Adrenal gland (tissue), 5 donors: ENCODE measurements at regions not wholly inside any gene's neighbourhood (a gene's known extent, or its start where the extent isn't known, plus 50 kb on each side); places are given as distances from the start of the nearest gene placed in this dataset.

ENCODE experiments used
- CTCF ChIP-seq, 6 experiments: fragments of 450-650 bp in 4 of 6; fragments of 200-600 bp in 2 of 6; sonication (generic) in 1 of 6; IDR thresholded peaks; 1 replicate in 5 of 6; 2 replicates in 1 of 6; pipeline versions ENCODE4 v1.5.1 to v1.8.0; 2016 to 2021; ENCODE audit warnings: antibody characterized with exemption in 6 of 6, mild to moderate bottlenecking in 2 of 6, moderate library complexity in 1 of 6
- POLR2A ChIP-seq, 2 donors: fragments of 450-650 bp; IDR thresholded peaks; one replicate each; pipeline ENCODE4 v1.6.1; 2017; ENCODE audit warnings: antibody characterized with exemption in 2 of 2, mild to moderate bottlenecking in 2 of 2, moderate library complexity in 1 of 2
- donor health status: DM: no; HTN: no; CAD: no.

- TF ChIP-seq POLR2A (IDR thresholded peaks at IDR 0.05) (no peak), CTCF (IDR thresholded peaks at IDR 0.05) (no peak)
Observed at GRCh38 chr9:75544815-75545214, 345.7 kb upstream of the PCSK5 start.
